GM23338 (cell line): ENCODE measurements at regions not wholly inside any gene's neighbourhood (a gene's known extent, or its start where the extent isn't known, plus 50 kb on each side); places are given as distances from the start of the nearest gene placed in this dataset.

Experiments used
- CTCF ChIP-seq, 2 experiments: fragments of 200-600 bp in 1 of 2; sonication (generic) in 1 of 2; conservative IDR thresholded peaks; 2 replicates each; pipeline versions ENCODE4 v1.5.1 to v1.6.1; 2016 to 2017; ENCODE audit warnings: antibody characterized with exemption in 2 of 2, low read depth in 2 of 2, mild to moderate bottlenecking in 2 of 2, moderate library complexity in 1 of 2
- EZH2 ChIP-seq: fragments of 200-600 bp; sonication (generic); IDR thresholded peaks from one replicate; pipeline ENCODE4 v1.8.0; 2017; ENCODE audit warnings: antibody characterized with exemption, mild to moderate bottlenecking, low read depth; ENCODE audit not compliant: unreplicated experiment
- EZH2phosphoT487 ChIP-seq: fragments of 200-600 bp; sonication (generic); IDR thresholded peaks from one replicate; pipeline ENCODE4 v1.8.1; 2018; ENCODE audit warnings: antibody characterized with exemption; ENCODE audit not compliant: unreplicated experiment
- JUNB ChIP-seq: IDR thresholded peaks from one replicate; pipeline ENCODE4 v1.6.1; 2016; ENCODE audit warnings: antibody characterized with exemption; ENCODE audit not compliant: unreplicated experiment
- POLR2AphosphoS5 ChIP-seq: IDR thresholded peaks from 2 replicates; pipeline ENCODE4 v1.6.1; 2016; ENCODE audit warnings: antibody characterized with exemption, low read depth
- ZNF331 ChIP-seq: fragments of 250-450 bp; sonication (Bioruptor Pico); IDR thresholded peaks from 2 replicates; pipeline ENCODE4 v1.5.0; 2020; ENCODE audit warnings: low read depth, mild to moderate bottlenecking, moderate library complexity
- TF ChIP-seq, protein P1 (sequence below): IDR thresholded peaks from one replicate; pipeline ENCODE4 v1.6.1; 2018; ENCODE audit warnings: antibody characterized with exemption; ENCODE audit not compliant: unreplicated experiment

DNA sequence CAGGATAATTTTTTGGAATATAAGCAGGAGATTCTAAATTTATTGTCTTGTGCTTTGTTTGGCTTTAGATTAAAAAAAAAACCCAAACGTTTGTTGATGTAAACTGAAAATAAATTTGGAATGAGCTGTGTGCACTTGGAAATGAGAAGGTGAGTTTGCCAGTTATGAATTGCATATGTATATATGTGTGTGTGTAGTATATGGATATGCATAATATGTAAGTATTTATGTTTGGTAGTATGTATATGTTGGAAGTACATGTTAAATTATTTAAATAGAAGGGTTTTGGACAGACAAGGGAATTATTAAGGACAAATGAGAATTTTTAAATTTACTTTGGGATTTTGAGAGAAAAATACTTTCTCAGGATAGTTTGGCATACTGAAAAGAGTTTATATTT, 265.8 kb upstream of the CNTN3 start:
- TF ChIP-seq EZH2 (no peak), CTCF (conservative IDR thresholded peaks at IDR 0.05; ENCODE audit: low read depth in 2 of 2) (no peak), POLR2AphosphoS5 (no peak), JUNB (no peak), ZNF331 (CRISPR knock-in tag) (no peak), EZH2phosphoT487 (no peak)
- TF ChIP-seq, protein P1, sequence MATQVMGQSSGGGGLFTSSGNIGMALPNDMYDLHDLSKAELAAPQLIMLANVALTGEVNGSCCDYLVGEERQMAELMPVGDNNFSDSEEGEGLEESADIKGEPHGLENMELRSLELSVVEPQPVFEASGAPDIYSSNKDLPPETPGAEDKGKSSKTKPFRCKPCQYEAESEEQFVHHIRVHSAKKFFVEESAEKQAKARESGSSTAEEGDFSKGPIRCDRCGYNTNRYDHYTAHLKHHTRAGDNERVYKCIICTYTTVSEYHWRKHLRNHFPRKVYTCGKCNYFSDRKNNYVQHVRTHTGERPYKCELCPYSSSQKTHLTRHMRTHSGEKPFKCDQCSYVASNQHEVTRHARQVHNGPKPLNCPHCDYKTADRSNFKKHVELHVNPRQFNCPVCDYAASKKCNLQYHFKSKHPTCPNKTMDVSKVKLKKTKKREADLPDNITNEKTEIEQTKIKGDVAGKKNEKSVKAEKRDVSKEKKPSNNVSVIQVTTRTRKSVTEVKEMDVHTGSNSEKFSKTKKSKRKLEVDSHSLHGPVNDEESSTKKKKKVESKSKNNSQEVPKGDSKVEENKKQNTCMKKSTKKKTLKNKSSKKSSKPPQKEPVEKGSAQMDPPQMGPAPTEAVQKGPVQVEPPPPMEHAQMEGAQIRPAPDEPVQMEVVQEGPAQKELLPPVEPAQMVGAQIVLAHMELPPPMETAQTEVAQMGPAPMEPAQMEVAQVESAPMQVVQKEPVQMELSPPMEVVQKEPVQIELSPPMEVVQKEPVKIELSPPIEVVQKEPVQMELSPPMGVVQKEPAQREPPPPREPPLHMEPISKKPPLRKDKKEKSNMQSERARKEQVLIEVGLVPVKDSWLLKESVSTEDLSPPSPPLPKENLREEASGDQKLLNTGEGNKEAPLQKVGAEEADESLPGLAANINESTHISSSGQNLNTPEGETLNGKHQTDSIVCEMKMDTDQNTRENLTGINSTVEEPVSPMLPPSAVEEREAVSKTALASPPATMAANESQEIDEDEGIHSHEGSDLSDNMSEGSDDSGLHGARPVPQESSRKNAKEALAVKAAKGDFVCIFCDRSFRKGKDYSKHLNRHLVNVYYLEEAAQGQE, result no peak
